IMR-90 (cell line): ENCODE measurements at regions not wholly inside any gene's neighbourhood (a gene's known extent, or its start where the extent isn't known, plus 50 kb on each side); places are given as distances from the start of the nearest gene placed in this dataset.

ENCODE experiments used
- ATAC-seq: fragments of 200-7000 bp; cut with Tn5 transposase; 2 replicates; pipeline ENCODE4 v1.9.1; 2020; ENCODE audit warnings: low read depth, mild to moderate bottlenecking, moderate library complexity
- BruUV-seq: library from RNA; stranded (reverse); fragments of 400-500 nt; replicated peaks from 2 replicates; lab custom pipeline; 2021; lab: Mats Ljungman, UMichigan
- CTCF ChIA-PET: fragments of 300-600 bp; formaldehyde crosslinking; extraction: SDS; loops from one replicate; lab custom pipeline; 2021; ENCODE audit warnings: antibody characterized with exemption; lab: Yijun Ruan, JAX
- POLR2A ChIA-PET: fragments of 300-600 bp; sonication (Branson Sonifier 250); formaldehyde crosslinking; loops from one replicate; lab custom pipeline; 2022; ENCODE audit warnings: antibody characterized with exemption; ENCODE audit not compliant: unreplicated experiment; lab: Charles Lee
- DNase-seq: peaks from one replicate; pipeline ENCODE4 v3.0.0; 2013
- H2AFZ ChIP-seq: replicated peaks from 2 replicates; pipeline ENCODE3; 2013; ENCODE audit warnings: low read length, mild to moderate bottlenecking; ENCODE audit not compliant: poor library complexity
- H2AK5ac ChIP-seq: 2 replicates; pipeline ENCODE4 v1.6.1; 2013; ENCODE audit warnings: low read depth, low read length, inconsistent platforms
- H2AK9ac ChIP-seq: replicated peaks from 2 replicates; pipeline ENCODE3; 2013; ENCODE audit warnings: mild to moderate bottlenecking, low read depth, low read length, moderate library complexity; ENCODE audit not compliant: poor library complexity
- H2BK120ac ChIP-seq: 2 replicates; pipeline ENCODE4 v1.6.1; 2013; ENCODE audit warnings: low read depth, low read length, inconsistent platforms
- H2BK15ac ChIP-seq: 3 replicates; pipeline ENCODE4 v1.6.1; 2013; ENCODE audit warnings: low read depth, low read length, inconsistent platforms
- H2BK20ac ChIP-seq: 2 replicates; pipeline ENCODE4 v1.6.1; 2013; ENCODE audit warnings: low read depth, mild to moderate bottlenecking, inconsistent platforms, low read length, moderate library complexity
- H2BK5ac ChIP-seq: 2 replicates; pipeline ENCODE4 v1.6.1; 2013; ENCODE audit warnings: mild to moderate bottlenecking, low read depth, low read length, inconsistent platforms; ENCODE audit not compliant: poor library complexity, severe bottlenecking
- H3K14ac ChIP-seq: replicated peaks from 2 replicates; pipeline ENCODE4 v1.6.1; 2013; ENCODE audit warnings: low read depth, low read length, inconsistent platforms
- H3K18ac ChIP-seq: 2 replicates; pipeline ENCODE4 v1.6.1; 2013; ENCODE audit warnings: low read depth, low read length, control low read depth
- H3K23ac ChIP-seq: 2 replicates; pipeline ENCODE4 v1.6.1; 2013; ENCODE audit warnings: low read depth, low read length, inconsistent platforms
- H3K27ac ChIP-seq: 2 replicates; pipeline ENCODE4 v1.5.1; 2013; ENCODE audit warnings: mild to moderate bottlenecking, control low read depth, low read length; ENCODE audit not compliant: insufficient read depth
- H3K27me3 ChIP-seq: 2 replicates; pipeline ENCODE4 v1.6.1; 2013; ENCODE audit warnings: low read length; ENCODE audit not compliant: control insufficient read depth, insufficient read depth
- H3K36me3 ChIP-seq: 2 replicates; pipeline ENCODE4 v1.6.1; 2013; ENCODE audit warnings: low read length, mixed read lengths; ENCODE audit not compliant: control insufficient read depth, insufficient read depth
- H3K4ac ChIP-seq: 2 replicates; pipeline ENCODE4 v1.6.1; 2013; ENCODE audit warnings: low read depth, low read length, inconsistent platforms
- H3K4me1 ChIP-seq: 2 replicates; pipeline ENCODE4 v1.6.1; 2013; ENCODE audit warnings: low read length, mixed read lengths; ENCODE audit not compliant: control insufficient read depth, insufficient read depth
- H3K4me2 ChIP-seq: 2 replicates; pipeline ENCODE4 v1.6.1; 2013; ENCODE audit warnings: low read depth, mild to moderate bottlenecking, control low read depth, low read length, moderate library complexity
- H3K4me3 ChIP-seq: 2 replicates; pipeline ENCODE4 v1.5.1; 2013; ENCODE audit warnings: low read depth, mild to moderate bottlenecking, control low read depth, low read length, moderate library complexity; ENCODE audit not compliant: insufficient read depth
- H3K56ac ChIP-seq: 2 replicates; pipeline ENCODE4 v1.6.1; 2013; ENCODE audit warnings: low read length, inconsistent platforms; ENCODE audit not compliant: insufficient read depth; ENCODE audit errors: extremely low read depth
- H3K79me1 ChIP-seq, 2 experiments: 2 replicates each; pipeline ENCODE4 v1.6.1; 2013; ENCODE audit warnings: low read length in 2 of 2, inconsistent platforms in 1 of 2, low read depth in 1 of 2
- H3K9ac ChIP-seq: 2 replicates; pipeline ENCODE4 v1.6.1; 2013; ENCODE audit warnings: low read depth, low read length, control low read depth
- H3K9me1 ChIP-seq: 2 replicates; pipeline ENCODE4 v1.6.1; 2013; ENCODE audit warnings: low read length, inconsistent platforms; ENCODE audit not compliant: insufficient read depth
- H3K9me3 ChIP-seq: 2 replicates; pipeline ENCODE4 v1.6.1; 2013; ENCODE audit warnings: low read length; ENCODE audit not compliant: control insufficient read depth, insufficient read depth
- H4K20me1 ChIP-seq: 2 replicates; pipeline ENCODE4 v1.6.1; 2013; ENCODE audit warnings: low read length, inconsistent platforms; ENCODE audit not compliant: insufficient read depth
- H4K5ac ChIP-seq: 2 replicates; pipeline ENCODE4 v1.6.1; 2013; ENCODE audit warnings: mild to moderate bottlenecking, low read depth, low read length, control low read depth
- H4K8ac ChIP-seq, 2 experiments: 2 replicates each; pipeline ENCODE4 v1.6.1; 2013; ENCODE audit warnings: low read depth in 2 of 2, low read length in 2 of 2, control low read depth in 1 of 2, inconsistent platforms in 1 of 2
- H4K91ac ChIP-seq: 2 replicates; pipeline ENCODE4 v1.6.1; 2013; ENCODE audit warnings: low read depth, low read length, inconsistent platforms; ENCODE audit not compliant: insufficient read depth
- CHD1 ChIP-seq: IDR thresholded peaks from 2 replicates; pipeline ENCODE4 v1.6.1; 2012; ENCODE audit warnings: low read depth, low read length, improper control_type of control experiment
- FOS ChIP-seq: fragments of 150-350 bp; IDR thresholded peaks from 2 replicates; pipeline ENCODE4 v1.6.1; 2016; ENCODE audit warnings: low read depth, low read length
- MAFK ChIP-seq: IDR thresholded peaks from 2 replicates; pipeline ENCODE4 v1.6.1; 2012; ENCODE audit warnings: low read depth, low read length, improper control_type of control experiment
- RFX5 ChIP-seq: IDR thresholded peaks from 2 replicates; pipeline ENCODE4 v1.8.0; 2012; ENCODE audit warnings: low read depth, mild to moderate bottlenecking, low read length, moderate library complexity
- SMC3 ChIP-seq: fragments of 150-350 bp; IDR thresholded peaks from 2 replicates; pipeline ENCODE4 v1.6.1; 2016; ENCODE audit warnings: low read depth, mild to moderate bottlenecking, antibody characterized with exemption, low read length, moderate library complexity
- WGBS, 2 experiments: methylation state at CpG; one replicate each; pipeline versions ENCODE4 v1.1.5 to v1.1.7; 2013; ENCODE audit warnings: missing lambda C conversion rate in 2 of 2; ENCODE audit not compliant: insufficient read length in 1 of 2; ENCODE audit errors: extremely low coverage in 2 of 2; 5-methylcytosine and 5-hydroxymethylcytosine counted together
- dilution Hi-C: fragments of 300-500 bp; cut with HindIII; formaldehyde crosslinking; loops from one replicate; pipeline ENCODE4 v1.14.3; 2018; ENCODE audit warnings: low sequenced_read_pairs; ENCODE audit not compliant: unreplicated experiment
- in situ Hi-C: fragments of 300-500 bp; cut with MboI; formaldehyde crosslinking; loops from 3 replicates; pipeline ENCODE4 v1.14.3; 2019; ENCODE audit warnings: low sequenced_read_pairs, inconsistent platforms, mixed read lengths
- intact Hi-C: fragments of 100-400 bp; cut with micrococcal nuclease; formaldehyde crosslinking; loops from 2 replicates; pipeline ENCODE4 v1.10.0; 2022

- no peak overlapping the region for H2AK5ac ChIP-seq
- H4K20me1 ChIP-seq, result no peaks in the 10 kb centered on the region
- H3K27ac ChIP-seq, result no peak overlapping the region
- H4K8ac ChIP-seq, result no peak overlapping the region
- WGBS, 2 experiments, result no CpG with 5 or more reads among the region's 1 CpG
- dilution Hi-C loops, result no loop called here
- H3K4ac ChIP-seq, result no peak overlapping the region
- H2AFZ ChIP-seq, result peak overlapping the region; percentile 11
- no peak overlapping the region for H2BK120ac ChIP-seq
- H3K18ac ChIP-seq, result no peak overlapping the region
- H3K14ac ChIP-seq, result no peak overlapping the region
- in situ Hi-C loops, result no loop called here
- H3K23ac ChIP-seq, result no peak overlapping the region
- no peak overlapping the region for H4K91ac ChIP-seq
- no TSS peak for BruUV-seq
- H4K5ac ChIP-seq, result no peak overlapping the region
- ATAC-seq (no peak), DNase-seq (no peak)
- H2BK15ac ChIP-seq, result no peak overlapping the region
- H3K27me3 ChIP-seq, result no peaks in the 10 kb centered on the region
- H3K4me2 ChIP-seq, result no peak overlapping the region
- H3K4me1 ChIP-seq, result no peaks in the 10 kb centered on the region
- H2BK5ac ChIP-seq, result no peak overlapping the region
- CTCF ChIA-PET, result interaction anchor here (0.8 to 1.1 kb wide), 2 partner anchors 11 to 140 kb away, joined by 3 read pairs; no protein-coding TSS in a partner anchor
- no peak overlapping the region for H2AK9ac ChIP-seq
- no peak for TF ChIP-seq RFX5
- TF ChIP-seq SMC3, result no peak
- no peak for TF ChIP-seq FOS
- no peak for TF ChIP-seq MAFK
- no peak for TF ChIP-seq CHD1
- no peak overlapping the region for H3K56ac ChIP-seq
- intact Hi-C loops, result no loop called here
- H3K9me1 ChIP-seq, result no peaks in the 10 kb centered on the region
- no peak overlapping the region for H3K4me3 ChIP-seq
- H3K36me3 ChIP-seq, result no peaks in the 10 kb centered on the region
- POLR2A ChIA-PET, result no interaction called here
- H2BK20ac ChIP-seq, result no peak overlapping the region
- H3K9me3 ChIP-seq, result no peaks in the 10 kb centered on the region
- H3K79me1 ChIP-seq, result no peaks in the 10 kb centered on the region
- no peak overlapping the region for H3K9ac ChIP-seq
Observed at GRCh38 chr1:194103101-194103500, 916.7 kb upstream of the B3GALT2 start.
